Suppressor macrophage treated with lipopolysaccharide for 1 hour (primary cell): ENCODE measurements at regions not wholly inside any gene's neighbourhood (a gene's known extent, or its start where the extent isn't known, plus 50 kb on each side); places are given as distances from the start of the nearest gene placed in this dataset.

Experiments used
- DNase-seq, 3 donors: peaks; one replicate each; pipeline ENCODE4 v3.0.0-alpha.2; 2020 to 2022

GRCh38 chr3:66165660-66166059 is 55.1 kb upstream of the SLC25A26 start:
- DNase-seq, result no peak

GRCh38 chr3:66164155-66164554 is 56.6 kb upstream of the SLC25A26 start:
- DNase-seq, result no peak

- no peak for DNase-seq
Measured at GRCh38 chr3:66163222-66163621, 57.6 kb upstream of the SLC25A26 start.

DNA sequence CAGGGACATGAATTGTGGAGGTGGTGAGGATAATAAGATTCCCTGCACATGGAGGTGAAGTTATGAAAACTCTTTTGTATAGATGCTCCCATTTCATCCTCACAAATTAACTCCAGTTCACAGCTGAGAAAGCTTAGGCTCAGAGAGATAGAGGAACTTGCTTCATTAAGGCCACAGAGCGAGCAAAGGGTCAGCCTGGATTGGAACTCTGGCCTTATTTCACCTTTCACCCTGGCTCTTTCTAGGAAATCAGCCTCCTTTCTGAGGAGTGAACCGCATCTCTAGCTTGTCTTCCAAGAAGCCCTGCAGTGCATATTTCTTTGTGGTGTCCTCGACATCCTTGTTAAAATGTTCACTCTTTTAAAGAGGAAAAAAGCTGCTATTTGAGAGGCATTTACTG is 58.0 kb upstream of the SLC25A26 start:
- no peak for DNase-seq

DNA sequence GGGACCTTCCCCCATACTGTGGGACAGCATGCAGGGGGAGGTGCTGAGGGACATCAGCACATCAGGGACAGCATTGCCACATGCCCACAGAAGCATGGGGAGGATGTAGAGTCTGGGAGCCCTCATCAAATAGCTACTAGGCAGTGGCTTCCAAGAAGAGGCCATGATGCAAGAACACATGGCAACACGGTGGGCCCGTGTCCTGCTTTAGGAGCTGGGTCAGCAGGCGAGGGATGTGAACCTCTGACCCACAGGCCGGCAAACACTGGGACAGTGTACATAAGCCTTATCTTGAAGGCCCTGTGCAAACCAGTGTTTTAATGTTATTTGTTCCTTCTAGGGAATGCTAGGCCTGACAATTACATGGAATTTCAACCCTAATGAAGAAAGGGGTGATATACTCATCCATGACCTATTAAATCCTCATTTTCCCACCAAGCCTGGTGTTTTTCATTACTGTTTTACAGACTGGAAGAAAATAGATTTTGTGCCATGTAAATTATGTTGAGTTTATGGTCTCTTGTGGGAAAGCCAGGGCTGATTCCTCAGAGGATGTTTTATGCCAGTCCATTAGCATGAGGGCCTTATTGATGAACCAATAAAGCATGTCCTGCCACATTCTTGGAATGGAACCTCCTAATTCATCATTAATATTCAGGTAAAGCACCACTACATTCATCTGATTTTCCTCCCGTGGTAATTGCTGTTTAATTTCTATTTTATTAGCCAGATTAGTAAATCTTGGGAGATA is 61.7 kb upstream of the SLC25A26 start:
- no peak for DNase-seq

- no peak for DNase-seq
Measured at GRCh38 chr3:66154444-66154861, 66.3 kb upstream of the SLC25A26 start.

DNA sequence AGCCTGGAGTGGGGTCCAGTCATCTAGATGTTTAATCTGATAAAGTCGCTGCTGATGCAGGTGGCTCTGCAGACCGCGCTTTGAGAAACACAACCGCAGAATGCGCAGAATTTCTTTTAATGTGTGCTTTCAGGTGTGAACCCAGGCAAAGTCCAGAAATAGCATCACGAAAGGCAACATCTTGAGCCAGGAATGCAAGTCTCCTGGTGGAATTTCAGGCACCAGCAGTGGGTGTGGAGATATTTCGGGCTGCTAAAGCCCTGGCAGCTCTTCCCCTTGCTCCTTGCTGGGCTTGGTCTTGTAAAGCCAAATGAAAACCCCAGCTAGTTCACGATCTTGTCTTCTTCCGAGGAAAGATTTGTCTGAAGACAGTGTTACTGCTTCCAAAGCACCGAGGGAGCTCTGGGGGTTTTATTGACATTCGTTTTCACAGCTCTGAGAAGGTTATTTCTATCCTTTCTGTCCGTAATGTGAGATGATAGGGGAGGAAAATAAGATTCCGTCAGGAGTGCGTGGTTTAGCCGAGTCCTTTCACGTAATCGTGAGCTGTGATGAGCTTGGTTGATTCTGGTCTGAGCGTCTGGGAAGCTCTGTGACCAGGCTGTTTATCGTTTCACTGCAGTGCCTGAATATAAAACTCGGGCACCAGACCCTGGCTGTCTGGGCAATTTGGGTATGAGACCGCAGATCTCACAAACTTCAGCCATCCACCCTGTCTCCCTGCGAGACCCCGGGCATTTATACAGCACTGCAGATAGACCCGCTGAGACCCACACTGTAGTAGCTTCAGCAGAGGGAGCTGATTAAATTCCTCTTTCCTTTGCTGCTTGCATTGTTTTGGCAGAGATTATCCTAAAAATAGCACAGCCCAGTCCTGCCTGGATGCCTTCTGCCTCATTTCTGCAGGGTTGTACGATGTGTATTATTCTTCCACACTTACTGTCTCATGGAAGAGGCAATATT is 67.0 kb upstream of the SLC25A26 start:
- no peak for DNase-seq

GRCh38 chr3:66152336-66152735 is 68.5 kb upstream of the SLC25A26 start:
- DNase-seq, result no peak

DNA sequence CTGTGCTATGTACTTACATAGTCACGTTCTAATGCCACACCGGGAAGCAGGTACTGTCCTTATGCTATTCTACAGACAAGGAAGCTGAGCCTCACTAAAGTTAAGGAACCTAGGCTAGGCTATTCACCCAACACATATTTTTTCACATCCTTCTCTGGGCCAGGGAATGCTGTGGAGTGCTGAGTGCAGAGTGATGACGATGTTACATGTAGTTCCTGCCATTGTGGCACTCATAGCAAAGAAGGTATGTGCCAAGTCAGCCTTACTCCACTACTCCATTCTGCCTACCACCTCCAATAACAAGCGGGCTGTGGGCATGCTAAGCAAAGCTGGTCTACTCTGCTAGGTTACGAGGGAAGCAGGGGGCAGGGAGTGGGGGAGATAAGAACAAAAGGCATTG is 69.8 kb upstream of the SLC25A26 start:
- DNase-seq, result no peak

GRCh38 chr3:66149269-66149668 is 71.5 kb upstream of the SLC25A26 start:
- no peak for DNase-seq

GRCh38 chr3:66145408-66145733 is 75.4 kb upstream of the SLC25A26 start:
- DNase-seq, result no peak

GRCh38 chr3:66144568-66145407 is 76.0 kb upstream of the SLC25A26 start:
- DNase-seq, result no peak

DNA sequence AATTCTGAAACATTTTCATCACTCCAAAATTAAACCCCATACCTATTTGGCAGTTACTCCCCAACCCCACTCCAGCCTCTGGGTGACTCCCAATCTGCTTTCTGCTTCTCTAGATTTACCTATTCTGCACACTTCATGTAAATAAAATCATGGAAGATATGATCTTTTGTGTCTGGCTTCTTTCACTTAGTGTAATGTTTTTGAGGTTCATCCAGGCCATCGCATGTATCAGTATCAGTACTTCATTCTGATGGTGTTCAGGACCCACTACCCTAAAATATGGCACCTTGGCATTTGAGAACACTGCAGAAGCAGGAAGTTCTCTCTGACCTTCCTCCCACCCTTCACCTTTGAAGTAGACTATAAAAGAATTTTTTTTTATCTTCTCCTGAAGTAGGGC is 78.7 kb upstream of the SLC25A26 start:
- no peak for DNase-seq

DNA sequence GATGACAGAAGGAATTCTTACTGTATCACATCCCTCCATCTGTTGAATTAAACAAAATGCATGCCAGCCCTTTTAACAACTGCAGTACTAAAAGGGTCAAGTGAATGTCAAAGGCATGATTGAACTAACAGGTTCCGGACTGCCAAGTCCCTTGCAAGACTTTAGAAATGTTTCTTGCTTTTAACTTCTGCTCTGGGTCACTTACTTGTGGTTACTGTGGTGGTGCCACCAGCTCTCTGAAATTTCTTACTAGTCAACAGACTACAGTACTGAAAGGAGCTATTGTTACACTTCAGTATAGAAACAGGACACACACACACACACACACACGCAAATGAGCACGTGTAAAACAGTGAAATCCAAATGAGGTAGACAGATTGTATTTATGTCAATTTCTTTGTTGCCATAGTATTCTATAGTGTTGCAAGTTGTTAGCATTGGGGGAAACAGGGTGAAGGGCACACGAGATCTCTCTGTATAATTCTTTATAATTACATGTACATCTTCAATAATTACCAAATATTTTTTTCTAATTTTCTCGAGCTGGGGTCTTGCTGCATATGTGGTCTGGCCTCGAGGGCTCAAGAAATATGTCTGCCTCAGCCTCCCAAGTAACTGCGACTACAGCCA is 79.9 kb upstream of the SLC25A26 start:
- DNase-seq, result no peak

DNA sequence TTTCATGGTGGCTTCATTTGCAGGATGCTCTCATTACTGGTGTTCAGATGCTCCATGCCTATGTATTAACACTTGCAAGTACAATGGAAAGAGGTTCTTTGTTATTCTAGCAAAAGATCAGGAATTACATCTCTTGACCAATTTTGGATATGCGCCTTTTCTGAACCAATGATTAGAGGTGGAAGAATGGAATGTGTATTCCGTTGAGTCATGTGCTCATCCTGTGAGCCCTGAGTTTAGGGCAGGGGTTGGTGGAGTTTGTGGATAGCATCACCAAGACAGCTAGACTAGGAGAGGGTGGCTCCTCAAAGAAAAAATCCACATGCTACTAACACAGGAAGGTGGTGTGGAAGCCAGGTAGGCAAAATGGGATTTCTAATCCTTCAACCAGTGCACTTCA is 80.7 kb upstream of the SLC25A26 start:
- no peak for DNase-seq

DNA sequence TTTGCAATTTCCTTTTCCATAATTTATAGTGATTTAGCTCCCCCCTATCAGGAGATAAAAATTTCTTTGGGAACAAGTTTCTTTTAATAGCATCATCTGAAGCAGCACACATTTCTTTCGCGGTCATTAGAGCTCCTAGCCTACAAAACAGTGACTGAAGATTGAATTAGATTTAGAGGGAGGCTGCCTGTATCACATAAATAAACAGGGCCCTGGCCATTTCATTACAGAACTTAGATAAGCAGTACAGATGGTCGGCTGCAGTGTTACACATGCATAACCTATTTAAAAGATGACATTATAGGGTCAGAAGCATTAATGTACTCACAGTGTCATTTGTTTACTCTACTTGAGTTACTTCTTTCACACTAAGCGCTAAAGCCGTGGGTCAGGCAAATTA is 81.4 kb upstream of the SLC25A26 start:
- no peak for DNase-seq

GRCh38 chr3:66138336-66139313 is 82.2 kb upstream of the SLC25A26 start:
- DNase-seq, result peak; percentile 15 to 21 (median 16)

- DNase-seq, result no peak
Measured at GRCh38 chr3:66136597-66136996, 84.2 kb upstream of the SLC25A26 start.

- no peak for DNase-seq
Measured at GRCh38 chr3:66133853-66134445, 86.9 kb upstream of the SLC25A26 start.

DNA sequence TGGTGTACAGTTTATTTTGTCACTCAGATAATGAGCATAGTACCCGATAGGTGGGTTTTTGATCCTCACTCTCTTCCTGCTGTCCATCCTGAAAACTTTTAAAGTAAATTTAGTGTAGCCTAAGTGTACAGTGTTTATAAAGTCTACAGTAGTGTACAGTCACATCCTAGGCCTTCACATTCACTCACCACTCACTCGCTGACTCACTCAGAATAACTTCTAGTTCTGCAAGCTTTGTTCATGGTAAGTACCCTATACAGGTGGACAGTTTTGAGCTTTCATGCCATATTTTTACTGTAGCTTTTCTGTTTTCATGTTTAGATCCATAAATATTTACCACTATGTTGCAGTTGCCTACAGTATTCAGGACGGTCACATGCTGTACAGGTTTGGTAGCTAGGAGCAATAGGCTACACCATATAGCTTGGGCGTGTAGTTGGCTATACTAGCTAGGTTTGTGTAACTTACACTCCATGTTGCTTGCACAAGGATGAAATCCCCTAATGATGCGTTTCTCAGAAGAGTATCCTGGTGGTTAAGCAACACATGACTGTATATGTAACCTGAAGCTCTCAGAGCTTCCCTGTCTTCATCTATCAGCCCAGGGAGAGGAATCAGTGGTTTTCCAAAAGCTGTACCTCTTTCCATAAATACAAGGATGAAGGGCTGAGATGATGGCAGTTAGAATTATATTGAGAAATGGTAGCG is 87.6 kb upstream of the SLC25A26 start:
- peak in 1 of 3 donors; percentile 0 for DNase-seq
